Peyer's patch (tissue), 4 donors: ENCODE measurements at regions not wholly inside any gene's neighbourhood (a gene's known extent, or its start where the extent isn't known, plus 50 kb on each side); places are given as distances from the start of the nearest gene placed in this dataset.

Source experiments
- POLR2A ChIP-seq, 2 donors: fragments of 450-650 bp; IDR thresholded peaks; one replicate each; pipeline ENCODE4 v1.5.1; 2017; ENCODE audit warnings: antibody characterized with exemption in 2 of 2, mild to moderate bottlenecking in 2 of 2, moderate library complexity in 2 of 2
- TF ChIP-seq, protein P1 (sequence below), 6 experiments: fragments of 450-650 bp in 4 of 6; fragments of 200-600 bp in 2 of 6; sonication (generic) in 1 of 6; IDR thresholded peaks; one replicate each; pipeline ENCODE4 v1.5.1; 2017 to 2019; ENCODE audit warnings: antibody characterized with exemption in 6 of 6, mild to moderate bottlenecking in 3 of 6, moderate library complexity in 1 of 6

GRCh38 chr1:192889082-192889481 lies 80.2 kb downstream of the RGS2 start:
- TF ChIP-seq POLR2A (IDR thresholded peaks at IDR 0.05), result no peak
- TF ChIP-seq, protein P1, sequence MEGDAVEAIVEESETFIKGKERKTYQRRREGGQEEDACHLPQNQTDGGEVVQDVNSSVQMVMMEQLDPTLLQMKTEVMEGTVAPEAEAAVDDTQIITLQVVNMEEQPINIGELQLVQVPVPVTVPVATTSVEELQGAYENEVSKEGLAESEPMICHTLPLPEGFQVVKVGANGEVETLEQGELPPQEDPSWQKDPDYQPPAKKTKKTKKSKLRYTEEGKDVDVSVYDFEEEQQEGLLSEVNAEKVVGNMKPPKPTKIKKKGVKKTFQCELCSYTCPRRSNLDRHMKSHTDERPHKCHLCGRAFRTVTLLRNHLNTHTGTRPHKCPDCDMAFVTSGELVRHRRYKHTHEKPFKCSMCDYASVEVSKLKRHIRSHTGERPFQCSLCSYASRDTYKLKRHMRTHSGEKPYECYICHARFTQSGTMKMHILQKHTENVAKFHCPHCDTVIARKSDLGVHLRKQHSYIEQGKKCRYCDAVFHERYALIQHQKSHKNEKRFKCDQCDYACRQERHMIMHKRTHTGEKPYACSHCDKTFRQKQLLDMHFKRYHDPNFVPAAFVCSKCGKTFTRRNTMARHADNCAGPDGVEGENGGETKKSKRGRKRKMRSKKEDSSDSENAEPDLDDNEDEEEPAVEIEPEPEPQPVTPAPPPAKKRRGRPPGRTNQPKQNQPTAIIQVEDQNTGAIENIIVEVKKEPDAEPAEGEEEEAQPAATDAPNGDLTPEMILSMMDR (IDR thresholded peaks at IDR 0.05), result no peak
